ENCODE measurements at regions not wholly inside any gene's neighbourhood (a gene's known extent, or its start where the extent isn't known, plus 50 kb on each side); places are given as distances from the start of the nearest gene placed in this dataset.

- TF ChIP-seq CTCF (IDR thresholded peaks at IDR 0.05; ENCODE audit: poor library complexity, severe bottlenecking) (no peak), REST (IDR thresholded peaks at IDR 0.05; ENCODE audit: borderline replicate concordance) (no peak), RAD21 (conservative IDR thresholded peaks at IDR 0.05) (no peak), POLR2AphosphoS5 (IDR thresholded peaks at IDR 0.05) (no peak)
Observed at GRCh38 chr4:185966997-185967775, 101.8 kb upstream of the TLR3 start.
